Body of pancreas (tissue), 4 donors: ENCODE measurements at regions not wholly inside any gene's neighbourhood (a gene's known extent, or its start where the extent isn't known, plus 50 kb on each side); places are given as distances from the start of the nearest gene placed in this dataset.

Experiments
- ATAC-seq: fragments of 150-250 bp; one replicate; pipeline ENCODE4 v1.9.1; 2016
- DNase-seq, 4 donors: peaks; one replicate each; pipeline ENCODE4 v3.0.0-alpha.2; 2019
- H3K27ac ChIP-seq, 4 donors: fragments of 200-600 bp; sonication (generic); 1 replicate in 3 of 4; 2 replicates in 1 of 4; pipeline versions ENCODE4 v1.5.1 to v1.6.1; 2016 to 2019; ENCODE audit warnings: mild to moderate bottlenecking in 1 of 4, mixed read lengths in 1 of 4, moderate library complexity in 1 of 4
- H3K27me3 ChIP-seq, 2 donors: fragments of 200-600 bp; sonication (generic); one replicate each; pipeline ENCODE4 v1.6.0; 2016; ENCODE audit warnings: mild to moderate bottlenecking in 1 of 2
- H3K36me3 ChIP-seq, 2 donors: fragments of 200-600 bp; sonication (generic); replicated peaks in 1 of 2; 2 replicates each; pipeline ENCODE4 v1.5.1; 2016; ENCODE audit warnings: low read depth in 2 of 2; ENCODE audit not compliant: insufficient read depth in 1 of 2
- H3K4me1 ChIP-seq: fragments of 200-600 bp; sonication (generic); one replicate; pipeline ENCODE4 v1.6.0; 2016
- H3K4me3 ChIP-seq, 2 donors: fragments of 200-600 bp; sonication (generic); 1 replicate in 1 of 2; 2 replicates in 1 of 2; pipeline ENCODE4 v1.5.1; 2016 to 2019
- H3K9me3 ChIP-seq, 3 donors: fragments of 200-600 bp; sonication (generic); 1 replicate in 2 of 3; 2 replicates in 1 of 3; pipeline ENCODE4 v1.5.1; 2016
- POLR2A ChIP-seq, 3 donors: fragments of 450-650 bp; IDR thresholded peaks; one replicate each; pipeline ENCODE4 v1.6.1; 2016; ENCODE audit warnings: antibody characterized with exemption in 3 of 3, mild to moderate bottlenecking in 2 of 3
- WGBS, 2 donors: methylation state at CpG; one replicate each; pipeline ENCODE4 v1.1.5; 2017; 5-methylcytosine and 5-hydroxymethylcytosine counted together
- intact Hi-C: fragments of 100-400 bp; cut with DNase I; formaldehyde crosslinking; loops from one replicate; pipeline ENCODE4 v1.15.1; 2023
- TF ChIP-seq, protein P1 (sequence below), 7 experiments: fragments of 450-650 bp in 4 of 7; fragments of 200-600 bp in 3 of 7; sonication (generic) in 3 of 7; IDR thresholded peaks; one replicate each; pipeline ENCODE4 v1.5.1; 2016 to 2019; ENCODE audit warnings: antibody characterized with exemption in 7 of 7

DNA sequence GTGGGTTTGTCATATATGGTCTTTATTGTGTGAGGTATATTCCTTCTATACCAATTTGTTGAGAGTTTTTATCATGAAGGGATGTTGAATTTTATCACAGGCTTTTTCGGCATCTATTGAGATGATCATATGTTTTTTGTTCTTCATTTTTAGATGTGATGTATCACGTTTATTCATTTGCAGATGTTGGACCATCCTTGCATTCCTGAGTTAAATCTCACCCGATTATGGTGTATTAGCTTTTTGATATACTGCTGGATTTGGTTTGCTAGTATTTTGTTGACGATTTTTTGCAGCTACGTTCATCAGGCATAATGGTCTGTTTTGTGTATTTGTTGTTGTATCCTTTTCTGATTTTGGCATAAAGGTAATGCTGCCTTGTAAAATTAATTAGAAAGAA lies 311.0 kb downstream of the PTEN start:
- DNase-seq = no peak
- H3K9me3 ChIP-seq = no peaks in the 10 kb centered on the region
- no peak overlapping the region for H3K4me3 ChIP-seq
- no peaks in the 10 kb centered on the region for H3K4me1 ChIP-seq
- intact Hi-C loops = no loop called here
- H3K27me3 ChIP-seq = no peaks in the 10 kb centered on the region
- no peak for TF ChIP-seq POLR2A (IDR thresholded peaks at IDR 0.05)
- TF ChIP-seq, protein P1, sequence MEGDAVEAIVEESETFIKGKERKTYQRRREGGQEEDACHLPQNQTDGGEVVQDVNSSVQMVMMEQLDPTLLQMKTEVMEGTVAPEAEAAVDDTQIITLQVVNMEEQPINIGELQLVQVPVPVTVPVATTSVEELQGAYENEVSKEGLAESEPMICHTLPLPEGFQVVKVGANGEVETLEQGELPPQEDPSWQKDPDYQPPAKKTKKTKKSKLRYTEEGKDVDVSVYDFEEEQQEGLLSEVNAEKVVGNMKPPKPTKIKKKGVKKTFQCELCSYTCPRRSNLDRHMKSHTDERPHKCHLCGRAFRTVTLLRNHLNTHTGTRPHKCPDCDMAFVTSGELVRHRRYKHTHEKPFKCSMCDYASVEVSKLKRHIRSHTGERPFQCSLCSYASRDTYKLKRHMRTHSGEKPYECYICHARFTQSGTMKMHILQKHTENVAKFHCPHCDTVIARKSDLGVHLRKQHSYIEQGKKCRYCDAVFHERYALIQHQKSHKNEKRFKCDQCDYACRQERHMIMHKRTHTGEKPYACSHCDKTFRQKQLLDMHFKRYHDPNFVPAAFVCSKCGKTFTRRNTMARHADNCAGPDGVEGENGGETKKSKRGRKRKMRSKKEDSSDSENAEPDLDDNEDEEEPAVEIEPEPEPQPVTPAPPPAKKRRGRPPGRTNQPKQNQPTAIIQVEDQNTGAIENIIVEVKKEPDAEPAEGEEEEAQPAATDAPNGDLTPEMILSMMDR (IDR thresholded peaks at IDR 0.05) = no peak
- 86 to 93% methylated on average over 5 of the region's 5 CpGs for WGBS, 2 donors
- H3K36me3 ChIP-seq = no peaks in the 10 kb centered on the region
- ATAC-seq = no peak
- no peak overlapping the region for H3K27ac ChIP-seq

DNA sequence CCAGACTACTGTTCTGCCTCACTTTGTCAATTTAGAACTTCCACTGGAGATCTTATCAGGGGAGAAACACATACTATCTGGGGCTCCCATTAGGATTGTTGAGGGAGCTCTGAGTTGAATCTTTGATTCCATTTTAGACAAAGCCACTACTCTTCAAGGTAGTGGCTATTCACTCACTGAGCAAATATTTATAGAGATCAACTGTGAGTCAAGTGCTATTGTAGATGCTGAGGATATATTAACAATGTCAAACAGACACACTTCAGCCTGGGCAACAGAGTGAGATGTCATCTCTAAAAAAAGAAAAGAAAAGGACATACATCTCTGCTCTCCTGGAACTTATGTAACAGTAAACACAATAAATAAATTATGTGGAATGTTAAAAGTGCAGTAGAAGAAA lies 315.3 kb downstream of the PTEN start:
- intact Hi-C loops = no loop called here
- no peak overlapping the region for H3K27ac ChIP-seq
- H3K36me3 ChIP-seq = no peaks in the 10 kb centered on the region
- no peaks in the 10 kb centered on the region for H3K27me3 ChIP-seq
- no peak for DNase-seq
- H3K4me3 ChIP-seq = no peak overlapping the region
- no peak for TF ChIP-seq POLR2A (IDR thresholded peaks at IDR 0.05)
- TF ChIP-seq, protein P1 (IDR thresholded peaks at IDR 0.05) = no peak
- ATAC-seq = no peak
- H3K9me3 ChIP-seq = no peaks in the 10 kb centered on the region
- H3K4me1 ChIP-seq = no peaks in the 10 kb centered on the region

DNA sequence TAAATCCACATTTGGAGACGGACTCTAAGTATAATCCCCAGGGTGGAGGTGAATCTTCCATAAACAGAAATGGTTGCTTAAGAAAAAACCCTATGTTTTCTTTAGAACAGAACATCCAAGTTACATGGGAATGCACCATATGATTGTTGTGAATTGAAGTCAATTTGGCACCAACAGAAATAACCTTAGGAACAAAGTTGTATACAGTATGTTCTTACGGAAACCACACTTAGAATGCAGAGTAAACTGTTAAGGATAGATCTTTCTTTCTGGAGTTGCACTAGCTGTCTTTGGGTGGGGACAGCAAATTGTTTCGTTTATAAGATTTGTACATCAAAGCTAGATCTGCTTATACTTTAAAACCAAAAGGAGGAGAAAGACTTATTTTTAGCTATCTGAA lies 316.4 kb downstream of the PTEN start:
- intact Hi-C loops = no loop called here
- Histone ChIP-seq H3K9me3 (no peaks in the 10 kb centered on the region), H3K36me3 (no peaks in the 10 kb centered on the region), H3K4me3 (no peak overlapping the region), H3K4me1 (peaks cover 4% of the 10 kb centered on the region), H3K27ac (no peak overlapping the region), H3K27me3 (no peaks in the 10 kb centered on the region)
- TF ChIP-seq POLR2A (IDR thresholded peaks at IDR 0.05) = no peak
- TF ChIP-seq, protein P1 (IDR thresholded peaks at IDR 0.05) = no peak
- DNase-seq (no peak), ATAC-seq (no peak)
- 85 to 93% methylated on average over 3 of the region's 3 CpGs for WGBS, 2 donors

DNA sequence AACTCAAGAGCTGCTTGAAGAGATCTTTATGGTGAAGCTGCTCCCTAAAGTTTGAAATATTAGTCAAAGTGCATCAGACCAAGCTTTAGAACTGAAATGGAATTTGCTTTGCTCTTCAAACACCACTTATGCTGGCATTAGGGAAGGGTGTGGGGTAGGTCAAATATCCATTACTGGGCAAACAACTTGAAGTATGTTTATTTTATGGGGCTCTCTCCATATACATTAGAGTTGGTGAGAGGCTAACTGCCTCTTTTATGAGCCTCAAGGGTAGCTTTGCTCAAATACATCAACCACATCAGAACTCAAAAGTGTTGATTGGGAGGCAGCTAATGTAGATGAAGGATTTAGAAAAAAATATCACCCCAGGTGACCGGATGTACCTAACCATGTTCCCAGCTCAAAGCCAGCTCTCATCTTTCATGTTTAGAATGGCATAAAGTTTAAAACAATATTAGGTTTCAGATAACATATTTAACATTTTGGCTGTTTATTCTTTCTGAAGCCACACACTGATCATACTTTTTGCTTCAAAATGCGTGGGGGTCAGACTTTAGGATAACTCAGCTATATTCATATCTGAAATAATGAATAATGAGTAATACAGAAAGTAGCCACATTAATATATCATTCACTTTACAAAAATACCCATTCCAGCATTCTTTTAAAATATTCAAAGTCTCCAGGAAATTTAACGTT lies 318.6 kb downstream of the PTEN start:
- WGBS, 2 donors = 70 to 77% methylated on average over 3 of the region's 3 CpGs
- no peaks in the 10 kb centered on the region for H3K9me3 ChIP-seq
- TF ChIP-seq POLR2A (IDR thresholded peaks at IDR 0.05) = no peak
- DNase-seq (no peak), ATAC-seq (no peak)
- no peaks in the 10 kb centered on the region for H3K36me3 ChIP-seq
- no peak overlapping the region for H3K27ac ChIP-seq
- peaks cover 17% of the 10 kb centered on the region for H3K4me1 ChIP-seq
- H3K4me3 ChIP-seq = no peak overlapping the region
- H3K27me3 ChIP-seq = no peaks in the 10 kb centered on the region
- intact Hi-C loops = no loop called here

DNA sequence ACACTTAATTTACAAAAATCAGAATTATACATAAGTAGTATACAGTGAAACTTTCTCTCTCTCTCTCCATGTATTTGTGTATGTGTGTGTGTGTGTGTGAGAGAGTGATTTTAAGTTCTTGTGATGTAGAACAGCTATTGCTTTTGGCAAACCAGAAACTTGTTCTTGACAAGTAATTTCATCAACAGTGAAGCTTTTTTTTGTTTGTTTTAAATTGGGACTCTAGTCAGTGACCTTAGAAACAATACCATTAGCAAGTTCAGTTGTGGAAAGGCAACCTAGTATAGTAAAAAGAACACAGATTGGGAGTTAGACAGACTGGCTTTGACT lies 319.1 kb downstream of the PTEN start:
- Histone ChIP-seq H3K9me3 (no peaks in the 10 kb centered on the region), H3K27ac (no peak overlapping the region), H3K4me1 (peaks cover 17% of the 10 kb centered on the region), H3K27me3 (no peaks in the 10 kb centered on the region), H3K4me3 (no peak overlapping the region), H3K36me3 (no peaks in the 10 kb centered on the region)
- ATAC-seq (no peak), DNase-seq (no peak)
- TF ChIP-seq POLR2A (IDR thresholded peaks at IDR 0.05) = no peak
- TF ChIP-seq, protein P1 (IDR thresholded peaks at IDR 0.05) = no peak
- intact Hi-C loops = no loop called here
